GM21529 (cell line): ENCODE measurements at regions not wholly inside any gene's neighbourhood (a gene's known extent, or its start where the extent isn't known, plus 50 kb on each side); places are given as distances from the start of the nearest gene placed in this dataset.
"Not testable (repeated sequence)": the region's sequence is repeated elsewhere in the genome, so short reads cannot be mapped to it uniquely, and the experiment has no call there.

Source experiments
- ATAC-seq: cut with Tn5 transposase; IDR thresholded peaks from one replicate; pipeline ENCODE4 v1.9.1; 2021; ENCODE audit not compliant: unreplicated experiment

- ATAC-seq: no peak
Measured at GRCh38 chr6:139520321-139520768, 145.9 kb upstream of the CITED2 start.

GRCh38 chr6:139519571-139520031 is 145.2 kb upstream of the CITED2 start:
- no peak for ATAC-seq

DNA sequence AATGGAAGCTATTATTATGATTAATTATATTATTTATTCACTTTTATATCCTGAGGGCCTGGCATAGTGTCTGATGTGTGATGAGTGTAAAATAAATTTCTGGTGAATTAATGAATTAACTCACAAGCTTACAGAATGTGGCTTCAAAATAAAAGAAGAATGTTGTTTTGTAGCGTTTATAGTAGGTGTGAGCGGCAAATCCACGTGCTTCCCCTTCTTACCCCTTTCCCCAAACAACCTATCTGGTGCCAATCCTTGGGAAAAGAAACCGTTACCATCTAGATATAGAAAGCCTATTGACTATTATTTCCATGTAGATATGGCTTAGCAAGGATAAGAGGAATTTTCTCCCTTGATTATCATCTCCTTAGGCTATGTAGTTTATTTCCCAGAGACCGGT is 144.6 kb upstream of the CITED2 start:
- no peak for ATAC-seq

DNA sequence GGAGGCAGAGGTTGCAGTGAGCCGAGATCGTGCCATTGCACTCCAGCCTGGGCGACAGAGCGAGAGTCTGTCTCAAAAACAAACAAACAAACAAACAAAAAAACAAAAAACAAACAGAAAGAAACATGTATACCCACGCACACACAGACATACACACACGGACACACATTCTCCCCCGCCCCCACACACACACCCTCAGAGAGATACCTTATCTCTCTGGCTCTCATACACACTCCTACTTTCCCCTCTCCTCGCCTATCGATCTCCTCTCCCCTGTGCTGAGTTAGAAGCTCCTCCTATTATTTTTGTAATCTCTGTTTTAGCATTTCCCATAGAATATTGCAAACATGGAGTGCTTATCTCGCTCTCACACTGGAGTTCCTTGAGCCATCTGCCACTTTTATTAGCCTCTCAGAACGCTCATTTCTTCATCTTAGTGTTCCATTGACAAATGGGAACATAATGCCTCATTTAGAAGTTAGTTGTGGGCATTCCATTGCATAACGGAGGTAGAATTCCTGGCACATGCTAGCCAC is 144.2 kb upstream of the CITED2 start:
- ATAC-seq: no peak

DNA sequence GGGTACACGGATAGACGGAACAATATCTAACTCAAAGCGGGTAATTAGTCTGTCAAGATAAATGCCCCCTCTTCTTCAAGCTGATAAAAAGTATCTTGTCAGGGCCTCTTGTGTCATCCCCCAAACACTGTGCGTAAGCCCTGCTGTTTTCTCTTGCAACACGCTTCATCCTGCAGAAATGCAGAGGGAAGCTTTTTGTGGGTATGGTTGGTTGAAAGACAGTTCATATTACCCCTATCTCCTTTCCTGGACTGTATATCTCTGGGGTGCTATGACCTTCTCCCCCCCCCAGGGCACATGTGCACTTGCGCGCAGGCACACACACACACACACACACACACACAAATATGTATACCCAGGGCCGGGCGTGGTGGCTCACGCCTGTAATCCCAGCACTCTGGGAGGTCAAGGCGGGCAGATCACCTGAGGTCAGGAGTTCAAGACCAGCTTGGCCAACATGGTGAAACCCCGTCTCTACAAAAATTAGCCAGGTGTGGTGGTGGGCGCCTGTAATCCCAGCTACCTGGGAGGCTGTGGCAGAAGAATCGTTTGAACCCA is 143.6 kb upstream of the CITED2 start:
- not testable (repeated sequence) for ATAC-seq

GRCh38 chr6:139515511-139515910 is 141.1 kb upstream of the CITED2 start:
- ATAC-seq: no peak

DNA sequence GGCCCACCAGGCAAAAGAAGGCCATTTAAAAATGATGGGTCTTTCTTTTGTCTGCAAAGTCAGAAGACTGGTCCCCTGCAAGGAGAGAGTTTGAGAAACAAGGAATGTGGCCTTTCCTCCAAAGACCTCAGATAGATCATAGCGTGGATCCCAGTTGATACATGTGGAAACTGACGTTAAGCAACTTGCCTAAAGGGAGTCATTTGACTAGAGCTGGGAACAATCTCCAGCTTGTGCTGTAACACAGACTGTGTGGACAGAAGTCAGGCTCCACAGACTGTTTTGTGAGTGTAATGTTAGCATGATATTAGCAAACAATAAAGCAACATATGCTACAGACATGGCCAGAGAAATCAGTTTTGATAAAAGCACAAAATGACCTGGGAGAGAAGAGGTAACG is 140.4 kb upstream of the CITED2 start:
- ATAC-seq: no peak

DNA sequence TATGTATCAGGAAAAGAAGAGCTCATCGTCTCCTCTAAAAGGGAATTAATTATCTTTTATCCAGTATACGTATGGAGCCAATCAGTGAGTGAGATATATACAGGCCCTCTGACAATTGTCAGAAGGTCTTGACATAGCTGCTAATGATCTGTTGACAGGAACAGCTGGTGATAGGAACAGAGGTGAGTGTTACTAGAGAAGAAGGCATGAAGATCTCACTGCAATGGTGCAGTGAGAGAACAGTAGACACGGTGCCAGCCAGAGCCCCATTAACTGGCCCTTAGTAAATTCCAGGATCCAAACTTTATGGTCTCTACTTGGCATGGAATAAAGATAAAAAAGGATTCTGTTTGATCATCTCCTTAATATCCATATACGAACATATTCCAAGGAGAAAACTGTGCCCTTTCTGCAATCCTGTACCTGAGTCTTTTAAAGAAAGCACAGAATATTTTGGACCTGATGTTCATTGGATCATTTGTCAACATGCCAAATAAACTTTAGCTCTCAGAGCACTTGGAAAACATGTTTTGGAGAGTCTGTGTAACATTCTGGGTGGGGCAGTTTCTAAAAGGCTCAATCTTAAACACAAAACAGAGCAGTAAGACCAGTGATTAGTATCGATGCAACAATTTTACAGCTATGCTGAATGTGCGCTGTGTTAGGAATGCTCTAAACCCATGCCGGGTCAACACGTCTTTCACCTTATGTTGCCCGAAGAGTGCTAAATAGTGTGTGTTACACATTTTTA is 135.8 kb upstream of the CITED2 start:
- ATAC-seq: no peak

DNA sequence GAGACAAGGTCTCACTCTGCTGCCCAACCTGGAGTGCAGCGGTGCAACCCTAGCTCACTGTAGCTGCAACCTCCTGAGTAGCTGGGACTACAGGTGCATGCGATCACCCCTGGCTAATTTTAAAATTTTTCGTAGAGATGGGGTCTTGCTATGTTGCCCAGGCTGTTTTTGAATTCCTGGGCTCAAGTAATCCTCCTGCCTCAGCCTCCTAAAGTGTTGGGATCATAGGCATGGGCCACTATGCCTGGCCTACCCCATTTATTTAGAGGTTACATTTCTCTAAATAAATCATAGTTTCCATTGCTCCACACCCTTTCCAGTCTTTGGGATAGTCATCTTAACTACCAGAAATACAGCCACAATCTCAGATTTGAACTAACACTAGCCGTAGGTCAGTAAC is 134.7 kb upstream of the CITED2 start:
- no peak for ATAC-seq

GRCh38 chr6:139508576-139508975 is 134.1 kb upstream of the CITED2 start:
- ATAC-seq: no peak

GRCh38 chr6:139508023-139508422 is 133.6 kb upstream of the CITED2 start:
- ATAC-seq: no peak

- no peak for ATAC-seq
Measured at GRCh38 chr6:139500977-139501376, 126.5 kb upstream of the CITED2 start.

DNA sequence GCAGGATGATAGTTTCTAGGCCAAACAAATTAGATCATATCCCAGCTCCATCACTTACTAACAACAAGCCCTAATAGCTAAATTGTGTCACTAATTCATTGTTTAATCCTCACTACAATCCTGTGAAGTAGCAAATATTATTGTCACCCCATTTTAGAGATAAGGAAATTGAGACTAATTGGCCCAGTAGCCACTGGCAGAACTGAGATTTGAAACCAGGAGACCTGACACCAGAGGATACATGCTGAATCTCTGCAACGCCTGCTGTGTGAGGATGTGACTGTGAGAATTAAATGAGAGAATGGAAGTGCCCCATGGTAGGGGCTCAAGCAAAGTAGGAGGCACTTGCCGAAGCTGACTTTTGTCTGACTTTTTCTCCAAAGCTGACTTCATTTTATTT is 124.3 kb upstream of the CITED2 start:
- ATAC-seq: no peak

- ATAC-seq: no peak
Measured at GRCh38 chr6:139497345-139497961, 123.0 kb upstream of the CITED2 start.

- no peak for ATAC-seq
Measured at GRCh38 chr6:139496654-139497344, 122.4 kb upstream of the CITED2 start.

DNA sequence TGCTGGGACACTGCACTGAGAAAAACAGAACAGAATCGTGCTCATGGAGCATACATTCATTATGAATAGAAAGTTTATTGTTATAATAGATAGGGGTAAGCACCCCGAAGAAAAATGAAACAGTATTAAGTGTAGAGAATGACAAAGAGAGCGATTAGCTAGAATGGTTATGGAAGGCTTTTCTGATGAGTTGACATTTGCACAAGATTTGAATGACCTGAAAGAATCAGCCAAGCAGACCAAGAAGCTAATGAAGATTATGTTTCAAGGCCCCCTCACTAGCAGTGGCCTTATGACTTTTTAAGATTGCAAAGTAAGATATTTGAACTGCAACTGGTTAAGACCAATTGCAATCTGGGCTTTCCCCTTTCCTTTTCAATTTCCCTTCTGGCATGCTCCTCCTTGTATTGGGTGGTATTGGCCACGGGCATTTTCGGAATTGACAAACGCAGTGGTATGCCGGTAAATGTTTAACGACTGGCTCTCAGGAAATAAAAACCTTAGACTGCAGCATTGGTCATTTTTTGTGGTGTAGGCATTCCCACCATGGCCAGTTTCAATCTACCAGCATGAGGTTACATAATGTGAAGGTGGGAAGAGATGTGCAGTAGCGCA is 120.0 kb upstream of the CITED2 start:
- ATAC-seq: no peak

DNA sequence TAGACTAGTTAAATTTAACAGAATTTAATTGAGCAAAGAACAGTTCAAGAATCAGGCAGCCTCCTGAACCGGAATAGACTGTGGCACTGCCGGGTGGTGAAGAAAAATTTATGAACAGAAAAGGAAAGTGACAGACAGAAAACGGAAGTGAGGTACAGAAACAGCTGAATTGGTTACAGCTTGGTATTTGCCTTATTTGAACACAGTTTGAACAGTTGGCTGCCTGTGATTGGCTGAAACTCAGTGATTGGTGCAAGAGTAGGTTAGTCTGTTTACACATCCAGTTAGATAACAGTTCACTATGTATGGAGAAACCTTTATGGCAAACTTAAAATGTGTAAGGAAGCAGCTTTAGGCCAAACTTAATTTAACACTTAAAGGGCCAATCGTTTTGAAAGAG is 116.0 kb upstream of the CITED2 start:
- ATAC-seq: peak; percentile 74

GRCh38 chr6:139486476-139486799 is 112.0 kb upstream of the CITED2 start:
- no peak for ATAC-seq

DNA sequence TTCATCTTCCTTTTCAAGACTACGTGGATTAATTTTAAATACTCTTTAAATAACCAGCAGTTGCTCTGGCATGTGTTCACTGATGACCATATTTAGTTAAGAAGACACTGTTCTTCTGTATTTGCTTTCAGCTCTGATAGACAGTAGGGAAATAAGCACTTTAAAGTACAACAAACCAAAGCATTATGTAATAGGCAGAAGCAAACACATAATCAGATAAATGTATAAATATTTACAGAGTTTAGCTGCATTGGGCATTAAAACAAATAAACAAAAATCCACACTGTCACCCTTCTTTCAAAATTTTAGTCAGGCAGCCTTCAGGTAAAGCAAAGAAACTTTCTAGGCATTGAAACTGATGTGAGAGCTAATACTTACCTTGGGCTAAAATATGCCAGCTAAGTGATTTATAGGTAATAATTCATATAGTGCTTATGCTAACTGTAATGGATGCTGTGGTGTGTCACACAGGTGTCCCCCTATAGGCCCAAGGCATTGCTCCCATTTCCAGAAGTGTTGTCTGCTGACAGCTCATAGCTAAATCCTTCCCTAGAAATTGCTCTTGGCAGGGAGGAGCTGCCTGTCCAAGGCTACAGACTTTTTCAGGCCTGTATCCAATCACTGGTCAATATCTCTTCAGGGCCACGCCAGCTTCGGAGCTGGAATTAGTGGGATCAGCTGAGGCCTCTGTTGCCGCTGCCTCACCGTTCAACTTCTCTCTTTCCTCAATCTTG is 111.5 kb upstream of the CITED2 start:
- no peak for ATAC-seq

- ATAC-seq: no peak
Measured at GRCh38 chr6:139485185-139485584, 110.7 kb upstream of the CITED2 start.
